ENCODE measurements at regions not wholly inside any gene's neighbourhood (a gene's known extent, or its start where the extent isn't known, plus 50 kb on each side); places are given as distances from the start of the nearest gene placed in this dataset.

DNA sequence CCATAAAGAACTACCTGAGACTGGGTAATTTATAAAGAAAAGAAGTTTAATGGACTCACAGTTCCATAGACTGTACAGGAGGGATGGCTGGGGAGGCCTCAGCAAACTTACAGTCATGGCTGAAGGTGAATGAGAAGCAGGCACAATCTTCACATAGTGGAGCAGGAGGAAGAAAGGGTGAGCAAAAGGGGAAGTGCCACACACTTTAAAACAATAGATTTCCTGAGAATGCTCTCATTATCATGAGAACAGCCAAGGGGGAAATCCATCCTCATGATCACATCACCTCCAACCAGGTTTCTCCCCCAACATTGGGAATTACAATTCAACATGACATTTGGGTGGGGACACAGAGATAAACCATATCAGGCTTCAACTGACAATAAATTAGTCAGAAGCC, 664.9 kb downstream of the TAF11L14 start:
- TF ChIP-seq POLR2A (IDR thresholded peaks at IDR 0.05; ENCODE audit: low read depth, low read length), result no peak
- no peak for TF ChIP-seq POLR2AphosphoS5 (IDR thresholded peaks at IDR 0.05; ENCODE audit: low read depth, low read length)

Data from GM12892 (cell line).